Sigmoid colon (tissue), 3 donors: ENCODE measurements at regions not wholly inside any gene's neighbourhood (a gene's known extent, or its start where the extent isn't known, plus 50 kb on each side); places are given as distances from the start of the nearest gene placed in this dataset.

Experiments used
- CTCF ChIP-seq, 4 experiments: fragments of 450-650 bp in 3 of 4; fragments of 200-600 bp in 1 of 4; IDR thresholded peaks; one replicate each; pipeline ENCODE4 v1.5.1; 2016 to 2019; ENCODE audit warnings: antibody characterized with exemption in 4 of 4, mild to moderate bottlenecking in 3 of 4, moderate library complexity in 2 of 4
- POLR2A ChIP-seq, 2 donors: fragments of 450-650 bp; IDR thresholded peaks; one replicate each; pipeline ENCODE4 v1.6.1; 2016; ENCODE audit warnings: antibody characterized with exemption in 2 of 2, mild to moderate bottlenecking in 2 of 2, moderate library complexity in 2 of 2

DNA sequence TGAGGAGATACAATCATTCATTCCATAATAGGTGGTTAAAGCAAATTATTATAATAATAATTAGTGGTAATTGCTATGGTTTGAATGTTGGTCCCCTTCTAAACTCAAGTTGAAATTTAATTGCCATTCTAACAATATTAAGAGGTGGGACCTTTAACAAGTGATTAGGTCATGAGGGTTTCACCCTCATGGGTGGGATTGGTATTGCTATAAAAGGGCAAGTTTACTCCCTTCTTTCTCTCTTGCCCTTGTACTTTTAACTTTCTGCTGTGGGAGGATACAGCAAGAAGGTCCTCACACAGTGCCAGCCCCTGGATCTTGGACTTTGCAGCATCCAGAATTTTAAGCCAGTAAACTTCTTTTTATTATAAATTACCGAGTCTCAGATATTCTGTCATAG is 101.9 kb upstream of the PARP8 start:
- TF ChIP-seq POLR2A (IDR thresholded peaks at IDR 0.05) (no peak), CTCF (IDR thresholded peaks at IDR 0.05) (no peak)
